ENCODE measurements at regions not wholly inside any gene's neighbourhood (a gene's known extent, or its start where the extent isn't known, plus 50 kb on each side); places are given as distances from the start of the nearest gene placed in this dataset.

- Histone ChIP-seq H3K27me3 (ENCODE audit: control insufficient read depth, insufficient read depth, low read length, poor library complexity, severe bottlenecking) (no peaks in the 10 kb centered on the region), H3K4me1 (ENCODE audit: control insufficient read depth, insufficient read depth, low read length) (no peaks in the 10 kb centered on the region), H3K4me3 (ENCODE audit: low read length) (no peak overlapping the region), H3K9ac (ENCODE audit: extremely low read depth, low read length, poor library complexity, severe bottlenecking) (no peak overlapping the region), H3K36me3 (ENCODE audit: control insufficient read depth, insufficient read depth, low read length) (no peaks in the 10 kb centered on the region), H3K27ac (ENCODE audit: low read depth, low read length) (no peak overlapping the region), H3K9me3 (ENCODE audit: control insufficient read depth, low read length) (peaks cover 61% of the 10 kb centered on the region)
- Mint-ChIP-seq H3K27ac (no peak overlapping the region), H3K36me3 (ENCODE audit: low read depth) (no peaks in the 10 kb centered on the region), H3K9me3 (no peaks in the 10 kb centered on the region), H3K27me3 (ENCODE audit: insufficient read depth) (no peaks in the 10 kb centered on the region), H3K4me3 (no peak overlapping the region), H3K4me1 (no peaks in the 10 kb centered on the region)
- TF ChIP-seq CTCF (conservative IDR thresholded peaks at IDR 0.05): no peak
- DNase-seq: no peak
- WGBS, 2 experiments (ENCODE audit: insufficient coverage in 1 of 2, insufficient read length in 1 of 2): 67 to 74% methylated on average over 1 to 2 of the region's 2 CpGs
Measured at GRCh38 chr3:945738-946137, 147.1 kb upstream of the CNTN6 start.

GRCh38 chr3:952906-953305 lies 139.9 kb upstream of the CNTN6 start:
- H3K4me3 ChIP-seq (ENCODE audit: low read length): no peak overlapping the region
- Mint-ChIP-seq H3K4me1 (peaks cover 8% of the 10 kb centered on the region), H3K27ac (no peak overlapping the region), H3K36me3 (ENCODE audit: low read depth) (no peaks in the 10 kb centered on the region), H3K4me3 (no peak overlapping the region), H3K9me3 (no peaks in the 10 kb centered on the region), H3K27me3 (ENCODE audit: insufficient read depth) (no peaks in the 10 kb centered on the region)
- 78% methylated on average over 1 of the region's 1 CpG; no CpG with 5 or more reads in 1 of the 2 experiments for WGBS, 2 experiments (ENCODE audit: insufficient coverage in 1 of 2, insufficient read length in 1 of 2)
- H3K9me3 ChIP-seq (ENCODE audit: control insufficient read depth, low read length): peaks cover 84% of the 10 kb centered on the region
- no peak overlapping the region for H3K9ac ChIP-seq (ENCODE audit: extremely low read depth, low read length, poor library complexity, severe bottlenecking)
- DNase-seq: no peak
- H3K27me3 ChIP-seq (ENCODE audit: control insufficient read depth, insufficient read depth, low read length, poor library complexity, severe bottlenecking): no peaks in the 10 kb centered on the region
- no peaks in the 10 kb centered on the region for H3K4me1 ChIP-seq (ENCODE audit: control insufficient read depth, insufficient read depth, low read length)
- no peaks in the 10 kb centered on the region for H3K36me3 ChIP-seq (ENCODE audit: control insufficient read depth, insufficient read depth, low read length)
- H3K27ac ChIP-seq (ENCODE audit: low read depth, low read length): no peak overlapping the region
- no peak for TF ChIP-seq CTCF (conservative IDR thresholded peaks at IDR 0.05)

GRCh38 chr3:963255-963654 lies 129.6 kb upstream of the CNTN6 start:
- H3K36me3 Mint-ChIP-seq (ENCODE audit: low read depth): no peaks in the 10 kb centered on the region
- H3K4me3 ChIP-seq (ENCODE audit: low read length): no peak overlapping the region
- H3K27ac Mint-ChIP-seq: no peak overlapping the region
- H3K27me3 Mint-ChIP-seq (ENCODE audit: insufficient read depth): no peaks in the 10 kb centered on the region
- H3K36me3 ChIP-seq (ENCODE audit: control insufficient read depth, insufficient read depth, low read length): no peaks in the 10 kb centered on the region
- peaks cover 11% of the 10 kb centered on the region for H3K4me1 Mint-ChIP-seq
- no peak for TF ChIP-seq CTCF (conservative IDR thresholded peaks at IDR 0.05)
- peaks cover 72% of the 10 kb centered on the region for H3K9me3 ChIP-seq (ENCODE audit: control insufficient read depth, low read length)
- no peaks in the 10 kb centered on the region for H3K4me1 ChIP-seq (ENCODE audit: control insufficient read depth, insufficient read depth, low read length)
- no peak for DNase-seq
- no peak overlapping the region for H3K27ac ChIP-seq (ENCODE audit: low read depth, low read length)
- no peak overlapping the region for H3K4me3 Mint-ChIP-seq
- no peaks in the 10 kb centered on the region for H3K27me3 ChIP-seq (ENCODE audit: control insufficient read depth, insufficient read depth, low read length, poor library complexity, severe bottlenecking)
- H3K9me3 Mint-ChIP-seq: peaks cover 13% of the 10 kb centered on the region
- 57 to 79% methylated on average over 1 to 2 of the region's 2 CpGs for WGBS, 2 experiments (ENCODE audit: insufficient coverage in 1 of 2, insufficient read length in 1 of 2)
- H3K9ac ChIP-seq (ENCODE audit: extremely low read depth, low read length, poor library complexity, severe bottlenecking): no peak overlapping the region
